ENCODE measurements at regions not wholly inside any gene's neighbourhood (a gene's known extent, or its start where the extent isn't known, plus 50 kb on each side); places are given as distances from the start of the nearest gene placed in this dataset.

DNA sequence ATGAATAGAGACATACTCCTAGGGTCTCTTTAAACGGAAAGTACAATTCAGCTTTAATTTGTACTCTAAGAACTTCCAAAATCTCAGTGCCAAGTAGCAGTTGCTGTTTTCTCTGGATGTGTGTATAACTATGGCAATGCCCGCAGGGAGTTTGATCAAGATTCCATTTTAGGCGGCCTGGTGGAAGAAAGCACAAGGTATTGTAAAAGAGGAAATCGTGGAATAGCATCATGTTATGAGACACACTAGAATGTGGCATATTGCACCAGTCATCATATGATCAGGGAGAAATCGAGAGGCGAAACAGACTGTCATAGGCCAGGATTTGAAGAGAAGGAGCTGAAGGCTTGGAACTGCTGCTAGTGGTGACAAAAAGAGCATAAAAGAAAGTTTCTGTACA is 316.2 kb upstream of the FMN2 start:
- TF ChIP-seq EZH2phosphoT487 (IDR thresholded peaks at IDR 0.05; ENCODE audit: low read length) (no peak), EZH2 (optimal IDR thresholded peaks at IDR 0.05; ENCODE audit: low read depth, low read length) (no peak)
